GM12878 (cell line): ENCODE measurements at regions not wholly inside any gene's neighbourhood (a gene's known extent, or its start where the extent isn't known, plus 50 kb on each side); places are given as distances from the start of the nearest gene placed in this dataset.

Source experiments
- CUX1 ChIP-seq: IDR thresholded peaks from 2 replicates; pipeline ENCODE4 v1.6.1; 2012; ENCODE audit warnings: improper control_type of control experiment, low read depth, low read length; ENCODE audit not compliant: insufficient replicate concordance
- ESRRA ChIP-seq: IDR thresholded peaks from 2 replicates; pipeline ENCODE4 v1.6.1; 2012; ENCODE audit warnings: mild to moderate bottlenecking, low read length, improper control_type of control experiment
- FOXM1 ChIP-seq: IDR thresholded peaks from 2 replicates; pipeline ENCODE4 v1.6.1; 2012; ENCODE audit warnings: low read depth, mild to moderate bottlenecking, inconsistent platforms, low read length, moderate library complexity
- GABPA ChIP-seq: IDR thresholded peaks from 2 replicates; pipeline ENCODE4 v1.6.1; 2014; ENCODE audit warnings: antibody characterized with exemption, low read depth, mild to moderate bottlenecking, inconsistent platforms
- HCFC1 ChIP-seq: fragments of 150-350 bp; IDR thresholded peaks from 2 replicates; pipeline ENCODE4 v1.6.1; 2014; ENCODE audit warnings: low read length
- NRF1 ChIP-seq: conservative IDR thresholded peaks from 2 replicates; pipeline ENCODE4 v1.6.1; 2011; ENCODE audit warnings: mild to moderate bottlenecking, low read depth, low read length, improper control_type of control experiment
- TAF1 ChIP-seq: IDR thresholded peaks from 2 replicates; pipeline ENCODE4 v1.6.1; 2011; ENCODE audit warnings: mild to moderate bottlenecking, low read depth, low read length, borderline replicate concordance
- TCF7 ChIP-seq: IDR thresholded peaks from 2 replicates; pipeline ENCODE4 v1.6.1; 2014; ENCODE audit warnings: antibody characterized with exemption, borderline replicate concordance
- YY1 ChIP-seq: IDR thresholded peaks from 2 replicates; pipeline ENCODE4 v1.6.1; 2011; ENCODE audit warnings: low read depth, mild to moderate bottlenecking, low read length
- ZNF274 ChIP-seq: IDR thresholded peaks from one replicate; pipeline ENCODE4 v1.8.0; 2011; ENCODE audit not compliant: insufficient read length, insufficient read depth
- TF ChIP-seq, protein P1 (sequence below), 3 experiments: IDR thresholded peaks in 2 of 3; conservative IDR thresholded peaks in 1 of 3; 2 replicates each; pipeline ENCODE4 v1.5.1; 2011; ENCODE audit warnings: low read depth in 3 of 3, low read length in 3 of 3, mild to moderate bottlenecking in 3 of 3, control low read depth in 2 of 3, moderate library complexity in 2 of 3, inconsistent platforms in 1 of 3, mixed read lengths in 1 of 3; ENCODE audit not compliant: control insufficient read depth in 2 of 3, insufficient read depth in 1 of 3; ENCODE audit errors: extremely low read depth in 1 of 3
- TF ChIP-seq, protein P2 (sequence below): IDR thresholded peaks from 2 replicates; pipeline ENCODE4 v1.6.1; 2011; ENCODE audit warnings: low read depth, low read length, improper control_type of control experiment, borderline replicate concordance

GRCh38 chr14:24701062-24701461, 67.1 kb upstream of the GZMB start:
- no peak for TF ChIP-seq GABPA
- no peak for TF ChIP-seq FOXM1
- TF ChIP-seq, protein P1, sequence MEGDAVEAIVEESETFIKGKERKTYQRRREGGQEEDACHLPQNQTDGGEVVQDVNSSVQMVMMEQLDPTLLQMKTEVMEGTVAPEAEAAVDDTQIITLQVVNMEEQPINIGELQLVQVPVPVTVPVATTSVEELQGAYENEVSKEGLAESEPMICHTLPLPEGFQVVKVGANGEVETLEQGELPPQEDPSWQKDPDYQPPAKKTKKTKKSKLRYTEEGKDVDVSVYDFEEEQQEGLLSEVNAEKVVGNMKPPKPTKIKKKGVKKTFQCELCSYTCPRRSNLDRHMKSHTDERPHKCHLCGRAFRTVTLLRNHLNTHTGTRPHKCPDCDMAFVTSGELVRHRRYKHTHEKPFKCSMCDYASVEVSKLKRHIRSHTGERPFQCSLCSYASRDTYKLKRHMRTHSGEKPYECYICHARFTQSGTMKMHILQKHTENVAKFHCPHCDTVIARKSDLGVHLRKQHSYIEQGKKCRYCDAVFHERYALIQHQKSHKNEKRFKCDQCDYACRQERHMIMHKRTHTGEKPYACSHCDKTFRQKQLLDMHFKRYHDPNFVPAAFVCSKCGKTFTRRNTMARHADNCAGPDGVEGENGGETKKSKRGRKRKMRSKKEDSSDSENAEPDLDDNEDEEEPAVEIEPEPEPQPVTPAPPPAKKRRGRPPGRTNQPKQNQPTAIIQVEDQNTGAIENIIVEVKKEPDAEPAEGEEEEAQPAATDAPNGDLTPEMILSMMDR (IDR thresholded peaks at IDR 0.05 in 2 of 3, conservative IDR thresholded peaks at IDR 0.05 in 1 of 3; ENCODE audit: control insufficient read depth in 2 of 3, extremely low read depth in 1 of 3, insufficient read depth in 1 of 3, low read depth in 3 of 3, low read length in 3 of 3), result no peak
- peak; percentile 70 for TF ChIP-seq HCFC1
- no peak for TF ChIP-seq ZNF274
- TF ChIP-seq YY1, result peak; percentile 69
- TF ChIP-seq CUX1, result no peak
- TF ChIP-seq, protein P2, sequence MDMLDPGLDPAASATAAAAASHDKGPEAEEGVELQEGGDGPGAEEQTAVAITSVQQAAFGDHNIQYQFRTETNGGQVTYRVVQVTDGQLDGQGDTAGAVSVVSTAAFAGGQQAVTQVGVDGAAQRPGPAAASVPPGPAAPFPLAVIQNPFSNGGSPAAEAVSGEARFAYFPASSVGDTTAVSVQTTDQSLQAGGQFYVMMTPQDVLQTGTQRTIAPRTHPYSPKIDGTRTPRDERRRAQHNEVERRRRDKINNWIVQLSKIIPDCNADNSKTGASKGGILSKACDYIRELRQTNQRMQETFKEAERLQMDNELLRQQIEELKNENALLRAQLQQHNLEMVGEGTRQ, result no peak; the same call in 1 of the 2 replicates
- TF ChIP-seq ESRRA, result no peak
- TF ChIP-seq TCF7, result no peak
- no peak for TF ChIP-seq TAF1
- TF ChIP-seq NRF1, result no peak
